Esophagus muscularis mucosa (tissue), 4 donors: ENCODE measurements at regions not wholly inside any gene's neighbourhood (a gene's known extent, or its start where the extent isn't known, plus 50 kb on each side); places are given as distances from the start of the nearest gene placed in this dataset.

Experiments used
- CTCF ChIP-seq, 3 experiments: fragments of 200-600 bp in 2 of 3; fragments of 450-650 bp in 1 of 3; sonication (generic) in 2 of 3; IDR thresholded peaks; one replicate each; pipeline ENCODE4 v1.5.1; 2017 to 2019; ENCODE audit warnings: antibody characterized with exemption in 3 of 3, mild to moderate bottlenecking in 2 of 3, moderate library complexity in 1 of 3
- EP300 ChIP-seq: sonication (generic); formaldehyde crosslinking; IDR thresholded peaks from one replicate; pipeline ENCODE4 v1.6.1; 2017; ENCODE audit warnings: antibody characterized with exemption
- POLR2A ChIP-seq: fragments of 450-650 bp; IDR thresholded peaks from one replicate; pipeline ENCODE4 v1.6.1; 2017; ENCODE audit warnings: antibody characterized with exemption, moderate library complexity, mild to moderate bottlenecking, low read depth

GRCh38 chr4:124417371-124417770 lies 295.2 kb downstream of the ANKRD50 start:
- no peak for TF ChIP-seq CTCF (IDR thresholded peaks at IDR 0.05)
- TF ChIP-seq EP300, result no peak
- TF ChIP-seq POLR2A, result no peak
